B cell (primary cell): ENCODE measurements at regions not wholly inside any gene's neighbourhood (a gene's known extent, or its start where the extent isn't known, plus 50 kb on each side); places are given as distances from the start of the nearest gene placed in this dataset.

Source experiments
- CTCF ChIP-seq: fragments of 200-600 bp; IDR thresholded peaks from one replicate; pipeline ENCODE4 v1.8.0; 2022; ENCODE audit warnings: antibody characterized with exemption, mild to moderate bottlenecking
- EZH2 ChIP-seq: IDR thresholded peaks from 2 replicates; pipeline ENCODE4 v1.6.1; 2012; ENCODE audit warnings: borderline replicate concordance, low read depth, mild to moderate bottlenecking, moderate library complexity, low read length; ENCODE audit not compliant: insufficient read depth, poor library complexity, severe bottlenecking

GRCh38 chr20:18907353-18907752, 93.8 kb downstream of the SCP2D1 start:
- no peak for TF ChIP-seq CTCF
- TF ChIP-seq EZH2 = no peak
